HG03196 (cell line): ENCODE measurements at regions not wholly inside any gene's neighbourhood (a gene's known extent, or its start where the extent isn't known, plus 50 kb on each side); places are given as distances from the start of the nearest gene placed in this dataset.
A peak's percentile ranks its signal among the peaks of the same experiment; 100 is the strongest.

Experiments used
- ATAC-seq: cut with Tn5 transposase; IDR thresholded peaks from one replicate; pipeline ENCODE4 v1.9.1; 2021; ENCODE audit not compliant: unreplicated experiment

GRCh38 chr2:212638694-212639093, 100.1 kb upstream of the ERBB4 start:
- ATAC-seq: no peak

DNA sequence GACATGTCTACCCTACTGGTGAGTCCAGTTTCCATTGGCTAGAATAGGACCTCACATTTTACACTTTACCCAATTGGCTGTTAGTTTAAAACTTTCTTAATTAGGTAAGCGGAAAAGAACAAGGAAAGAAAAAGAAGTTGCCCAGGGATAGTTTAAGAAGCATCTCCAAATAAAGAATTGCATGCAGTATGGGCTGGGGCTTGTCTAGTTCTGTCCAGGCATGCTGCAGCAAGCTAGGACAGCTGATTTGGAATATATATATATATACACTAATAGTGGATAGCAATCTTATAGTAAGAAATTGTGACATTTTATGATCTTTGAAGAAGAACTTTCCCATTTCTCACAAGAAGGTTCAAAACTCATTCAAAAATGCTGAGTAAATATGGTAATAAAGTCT, 90.0 kb upstream of the ERBB4 start:
- ATAC-seq: no peak

DNA sequence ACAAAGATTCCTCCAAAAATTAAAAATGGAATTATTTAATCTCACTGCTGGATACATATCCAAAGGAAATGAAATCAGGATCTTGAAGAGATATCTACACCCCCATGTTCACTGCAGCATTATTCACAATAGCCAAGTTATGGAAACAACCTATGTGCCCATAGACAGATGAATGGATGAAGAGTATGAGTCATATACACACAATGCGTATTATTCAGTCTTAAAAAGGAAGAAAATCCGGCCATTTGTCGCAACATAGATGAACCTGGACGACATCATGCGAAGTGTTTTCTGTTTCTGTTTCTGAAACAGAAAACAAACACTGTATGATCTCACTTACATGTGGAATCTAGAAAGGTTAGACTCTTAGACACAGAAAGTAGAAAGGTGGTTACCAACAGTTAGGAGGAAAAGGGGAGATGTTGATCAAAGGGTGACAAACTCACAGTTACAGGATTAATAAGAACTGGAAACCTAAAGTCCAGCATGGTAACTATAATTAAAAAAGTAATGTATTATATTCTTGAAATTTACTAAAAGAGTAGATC, 87.8 kb upstream of the ERBB4 start:
- no peak for ATAC-seq

DNA sequence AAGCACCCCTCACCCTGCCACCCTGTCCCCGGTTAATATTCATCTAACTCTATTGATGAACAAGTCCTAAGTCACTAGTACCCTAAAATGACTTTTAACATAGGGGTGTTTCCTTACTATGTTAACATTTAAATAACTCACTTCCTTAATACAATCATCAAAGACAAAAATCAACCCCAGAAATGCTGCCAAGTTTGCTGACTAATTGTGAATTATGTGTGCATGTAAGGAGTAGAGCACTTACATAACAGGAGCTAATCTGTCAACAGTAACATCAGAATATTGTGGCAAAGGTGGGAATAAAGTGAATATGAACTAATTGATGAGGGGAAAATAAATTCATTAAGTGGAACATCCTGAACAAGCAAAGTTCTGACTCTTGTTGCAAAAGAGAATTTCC, 81.4 kb upstream of the ERBB4 start:
- no peak for ATAC-seq

DNA sequence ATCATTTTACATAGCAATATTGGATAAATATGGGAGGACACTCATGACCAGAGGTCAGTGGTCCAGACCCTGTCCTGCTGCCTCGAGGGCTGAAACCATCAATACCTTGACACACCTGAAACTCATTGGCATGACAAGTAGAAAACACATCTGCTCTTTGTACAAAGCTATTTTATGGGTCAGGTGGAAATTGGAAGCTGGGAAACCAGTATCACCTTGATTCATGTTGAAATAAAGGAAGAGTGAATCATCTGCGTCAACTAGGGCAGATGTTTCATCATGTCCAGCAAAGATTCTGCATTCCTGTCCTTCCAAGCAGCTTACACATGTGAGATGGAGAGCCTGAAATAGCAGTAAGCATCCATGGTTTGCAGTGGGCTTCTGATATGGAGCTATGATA, 80.0 kb upstream of the ERBB4 start:
- no peak for ATAC-seq

- no peak for ATAC-seq
Measured at GRCh38 chr2:212610872-212611425, 72.3 kb upstream of the ERBB4 start.

- ATAC-seq: no peak
Measured at GRCh38 chr2:212609479-212609878, 70.9 kb upstream of the ERBB4 start.

- ATAC-seq: no peak
Measured at GRCh38 chr2:212607080-212607479, 68.5 kb upstream of the ERBB4 start.

DNA sequence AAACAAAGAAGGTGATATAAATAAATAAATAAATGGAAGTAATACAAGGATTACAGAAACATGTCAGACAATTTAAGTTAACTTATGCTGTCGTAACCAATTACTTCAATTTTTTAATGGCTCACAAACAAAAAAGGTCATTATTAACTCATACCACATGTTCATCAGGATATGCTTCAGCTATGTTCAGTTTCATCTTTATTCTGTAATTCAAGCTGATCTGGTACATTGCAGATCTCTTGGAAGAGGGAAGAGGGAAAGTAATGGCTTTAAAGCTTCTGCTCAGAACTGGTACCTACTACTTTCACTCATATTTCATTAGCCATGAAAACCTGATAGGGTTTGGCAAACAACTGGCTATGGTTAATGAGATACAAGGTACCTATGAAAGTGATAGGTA, 67.6 kb upstream of the ERBB4 start:
- ATAC-seq: no peak

- no peak for ATAC-seq
Measured at GRCh38 chr2:212596688-212597087, 58.1 kb upstream of the ERBB4 start.

DNA sequence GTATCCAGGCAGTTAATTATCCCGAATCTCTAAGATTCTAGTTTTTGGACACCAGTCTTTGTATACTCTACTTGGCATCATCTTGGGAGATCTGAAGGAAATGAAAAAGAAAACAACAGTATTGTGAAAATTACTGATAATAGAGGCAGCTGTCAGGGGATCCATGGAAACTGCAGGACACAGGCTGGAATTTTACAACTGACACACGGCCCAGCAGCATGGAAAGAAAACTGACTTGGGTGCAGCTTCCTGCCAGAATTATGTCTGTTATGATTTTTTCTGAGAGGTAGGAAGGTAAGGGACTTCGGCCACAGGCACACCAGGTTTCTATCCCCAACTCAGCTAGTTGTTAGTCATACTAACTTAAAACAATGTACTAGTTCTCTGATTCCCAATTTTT, 57.7 kb upstream of the ERBB4 start:
- no peak for ATAC-seq

DNA sequence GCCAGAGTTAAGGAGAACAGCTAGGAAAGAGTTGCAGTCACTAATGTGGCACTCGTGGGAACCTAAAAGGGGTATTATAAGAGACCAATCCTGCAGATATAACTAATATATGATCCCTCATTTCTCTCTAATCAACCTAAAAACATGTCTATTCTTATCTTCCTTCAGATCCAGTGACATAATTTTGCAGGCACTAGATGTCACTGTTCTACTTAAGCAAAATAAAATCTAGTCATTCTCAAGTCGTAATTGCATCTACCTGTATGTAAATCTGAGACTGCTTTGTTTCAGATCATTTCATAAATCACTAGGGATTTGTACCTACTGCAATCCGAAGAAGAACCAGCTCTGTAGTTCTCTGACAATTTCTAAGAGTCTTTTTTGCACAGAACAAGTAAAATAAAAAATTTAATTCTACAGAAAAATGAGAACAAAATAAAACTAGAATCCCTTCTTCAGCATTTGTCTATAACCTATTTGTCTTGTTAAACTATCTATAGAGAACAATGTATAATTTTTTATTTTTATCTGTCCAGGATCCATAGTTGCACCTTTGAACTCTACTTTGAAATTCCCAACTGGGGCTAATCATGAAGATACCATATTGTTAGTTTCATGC, 56.5 kb upstream of the ERBB4 start:
- ATAC-seq: peak; percentile 59

- no peak for ATAC-seq
Measured at GRCh38 chr2:212592695-212593094, 54.1 kb upstream of the ERBB4 start.
